Nephron (organoid): ENCODE measurements at regions not wholly inside any gene's neighbourhood (a gene's known extent, or its start where the extent isn't known, plus 50 kb on each side); places are given as distances from the start of the nearest gene placed in this dataset.

ENCODE experiments used
- H3K27ac Mint-ChIP-seq, 3 experiments: 2 replicates each; pipeline ENCODE4 v1.8.0; 2020; ENCODE audit warnings: mixed read lengths in 3 of 3, mild to moderate bottlenecking in 2 of 3, moderate library complexity in 1 of 3
- H3K27me3 Mint-ChIP-seq: 2 replicates; pipeline ENCODE4 v1.8.0; 2021; ENCODE audit warnings: low read depth, mild to moderate bottlenecking, moderate library complexity, mixed read lengths
- H3K36me3 Mint-ChIP-seq: 2 replicates; pipeline ENCODE4 v1.8.0; 2020; ENCODE audit warnings: low read depth, mixed read lengths
- H3K4me1 Mint-ChIP-seq: 2 replicates; pipeline ENCODE4 v1.8.0; 2020; ENCODE audit warnings: mixed read lengths
- H3K4me3 Mint-ChIP-seq, 3 experiments: 2 replicates each; pipeline ENCODE4 v1.8.0; 2020; ENCODE audit warnings: mild to moderate bottlenecking in 3 of 3, mixed read lengths in 3 of 3, moderate library complexity in 2 of 3
- H3K9me3 Mint-ChIP-seq: 2 replicates; pipeline ENCODE4 v1.8.0; 2020; ENCODE audit warnings: mixed read lengths
- TF ChIP-seq, protein P1 (sequence below), 3 experiments: fragments of 200-600 bp; sonication (generic); IDR thresholded peaks; one replicate each; pipeline ENCODE4 v1.5.0; 2021; ENCODE audit warnings: antibody characterized with exemption in 3 of 3; ENCODE audit not compliant: unreplicated experiment in 3 of 3

DNA sequence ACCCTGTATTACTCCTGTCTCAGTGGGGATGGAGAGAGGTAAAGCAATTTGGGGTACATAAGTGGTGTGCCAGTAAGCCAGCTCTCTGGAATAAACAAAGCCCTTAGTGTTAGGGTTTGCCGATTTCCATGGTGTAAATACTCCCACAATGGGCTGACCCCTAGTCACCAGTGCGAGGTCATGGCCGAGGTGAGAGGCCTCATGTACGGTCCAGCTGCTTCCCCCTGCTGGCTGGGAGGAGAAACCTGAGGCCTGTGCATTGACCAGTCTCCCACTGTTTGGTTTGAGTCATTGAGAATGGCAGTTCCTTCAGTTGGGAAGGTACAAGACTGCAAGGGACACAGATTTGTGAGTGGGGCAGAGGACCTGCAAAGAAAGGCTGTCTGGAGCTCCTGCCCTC lies 382.0 kb downstream of the CDH26 start:
- no peaks in the 10 kb centered on the region for H3K4me1 Mint-ChIP-seq
- H3K4me3 Mint-ChIP-seq: no peak overlapping the region
- peaks cover 7% of the 10 kb centered on the region for H3K27me3 Mint-ChIP-seq
- TF ChIP-seq, protein P1, sequence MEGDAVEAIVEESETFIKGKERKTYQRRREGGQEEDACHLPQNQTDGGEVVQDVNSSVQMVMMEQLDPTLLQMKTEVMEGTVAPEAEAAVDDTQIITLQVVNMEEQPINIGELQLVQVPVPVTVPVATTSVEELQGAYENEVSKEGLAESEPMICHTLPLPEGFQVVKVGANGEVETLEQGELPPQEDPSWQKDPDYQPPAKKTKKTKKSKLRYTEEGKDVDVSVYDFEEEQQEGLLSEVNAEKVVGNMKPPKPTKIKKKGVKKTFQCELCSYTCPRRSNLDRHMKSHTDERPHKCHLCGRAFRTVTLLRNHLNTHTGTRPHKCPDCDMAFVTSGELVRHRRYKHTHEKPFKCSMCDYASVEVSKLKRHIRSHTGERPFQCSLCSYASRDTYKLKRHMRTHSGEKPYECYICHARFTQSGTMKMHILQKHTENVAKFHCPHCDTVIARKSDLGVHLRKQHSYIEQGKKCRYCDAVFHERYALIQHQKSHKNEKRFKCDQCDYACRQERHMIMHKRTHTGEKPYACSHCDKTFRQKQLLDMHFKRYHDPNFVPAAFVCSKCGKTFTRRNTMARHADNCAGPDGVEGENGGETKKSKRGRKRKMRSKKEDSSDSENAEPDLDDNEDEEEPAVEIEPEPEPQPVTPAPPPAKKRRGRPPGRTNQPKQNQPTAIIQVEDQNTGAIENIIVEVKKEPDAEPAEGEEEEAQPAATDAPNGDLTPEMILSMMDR (IDR thresholded peaks at IDR 0.05; ENCODE audit: unreplicated experiment in 3 of 3): no peak
- no peaks in the 10 kb centered on the region for H3K36me3 Mint-ChIP-seq
- H3K27ac Mint-ChIP-seq: no peak overlapping the region
- peaks cover 9% of the 10 kb centered on the region for H3K9me3 Mint-ChIP-seq

DNA sequence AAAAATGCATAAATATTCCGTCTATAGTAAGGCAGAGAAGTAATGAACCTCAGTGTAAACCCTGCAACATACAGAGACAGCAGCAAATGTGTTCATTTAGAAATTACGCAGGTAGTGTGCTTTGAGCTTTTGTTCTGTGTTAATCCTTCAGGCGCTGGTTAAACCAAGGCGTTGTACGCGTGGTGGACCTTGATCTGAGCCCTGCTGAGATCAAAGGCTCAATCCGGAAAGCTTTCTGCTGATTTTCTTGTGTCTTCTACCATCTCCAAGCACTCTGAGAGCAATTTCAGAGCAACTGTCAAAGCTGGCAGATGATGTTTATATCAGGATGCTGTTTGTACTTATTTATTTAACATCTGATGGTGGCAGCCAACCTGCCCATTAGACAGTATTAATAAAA lies 382.8 kb downstream of the CDH26 start:
- Mint-ChIP-seq H3K36me3 (no peaks in the 10 kb centered on the region), H3K27ac (no peak overlapping the region), H3K9me3 (peaks cover 9% of the 10 kb centered on the region), H3K27me3 (peaks cover 3% of the 10 kb centered on the region), H3K4me1 (no peaks in the 10 kb centered on the region), H3K4me3 (no peak overlapping the region)
- TF ChIP-seq, protein P1 (IDR thresholded peaks at IDR 0.05; ENCODE audit: unreplicated experiment in 3 of 3): no peak

DNA sequence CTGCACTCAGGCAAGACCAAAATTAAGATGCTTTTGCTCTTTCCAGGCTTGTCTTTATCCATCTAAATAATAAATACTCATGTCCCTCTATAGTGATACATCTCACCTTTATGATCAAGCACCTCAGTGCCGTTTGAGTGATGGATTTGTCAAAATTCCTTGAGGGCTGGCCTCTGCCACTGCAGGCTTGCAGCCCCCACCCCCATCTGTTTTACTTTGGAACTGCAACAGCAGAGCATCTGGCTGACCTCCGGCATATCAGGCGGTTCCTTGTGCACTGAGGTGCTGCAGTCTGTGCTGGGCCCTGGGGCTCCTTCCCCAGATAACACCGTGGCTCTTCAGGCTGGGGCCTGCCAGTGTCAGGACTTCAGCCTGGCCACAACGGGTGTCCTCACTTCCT lies 386.9 kb downstream of the CDH26 start:
- H3K36me3 Mint-ChIP-seq: no peaks in the 10 kb centered on the region
- TF ChIP-seq, protein P1 (IDR thresholded peaks at IDR 0.05; ENCODE audit: unreplicated experiment in 3 of 3): no peak
- H3K27ac Mint-ChIP-seq: no peak overlapping the region
- H3K9me3 Mint-ChIP-seq: no peaks in the 10 kb centered on the region
- H3K4me1 Mint-ChIP-seq: no peaks in the 10 kb centered on the region
- H3K27me3 Mint-ChIP-seq: peaks cover 14% of the 10 kb centered on the region
- H3K4me3 Mint-ChIP-seq: no peak overlapping the region

DNA sequence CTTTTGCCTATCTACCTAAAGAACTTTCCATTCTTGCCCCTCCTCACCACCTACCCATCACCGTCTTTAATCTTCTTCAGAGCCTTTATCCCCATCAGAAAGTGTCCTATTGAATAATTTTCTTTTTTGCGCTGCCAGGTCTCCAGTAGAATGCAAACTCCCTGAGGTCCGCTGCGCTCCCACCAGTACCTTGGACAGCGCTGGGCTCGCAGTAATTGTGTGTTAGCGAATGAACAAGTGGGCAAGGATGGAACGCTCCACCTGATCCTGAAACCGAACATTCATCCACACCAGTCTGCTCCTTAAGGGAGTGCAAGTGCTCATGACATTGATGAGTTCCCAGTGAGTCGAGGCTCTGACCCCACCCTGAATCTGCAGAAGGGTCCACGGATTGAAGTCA lies 391.2 kb downstream of the CDH26 start:
- Mint-ChIP-seq H3K4me1 (no peaks in the 10 kb centered on the region), H3K9me3 (no peaks in the 10 kb centered on the region), H3K4me3 (no peak overlapping the region), H3K36me3 (no peaks in the 10 kb centered on the region), H3K27me3 (peaks cover 14% of the 10 kb centered on the region), H3K27ac (no peak overlapping the region)
- TF ChIP-seq, protein P1 (IDR thresholded peaks at IDR 0.05; ENCODE audit: unreplicated experiment in 3 of 3): no peak

DNA sequence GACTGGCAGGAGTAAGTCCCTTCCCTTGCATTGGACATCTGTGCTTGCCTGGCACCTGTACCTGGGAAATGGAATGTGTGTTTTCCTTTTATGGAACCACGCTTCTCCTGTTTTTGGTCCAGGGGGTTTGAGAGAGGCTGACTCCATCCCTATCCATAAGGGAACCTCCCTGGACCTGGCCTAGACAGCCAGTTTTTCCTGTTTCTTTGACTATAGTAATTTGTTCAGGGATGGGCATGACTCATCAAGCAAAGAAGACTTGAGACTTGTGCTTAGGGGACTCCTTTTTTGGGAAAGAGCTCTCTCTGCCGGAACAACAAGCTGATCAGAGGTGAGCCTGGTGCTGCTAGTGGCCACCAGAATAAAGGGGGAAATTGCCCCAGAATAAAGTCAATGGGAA lies 393.8 kb downstream of the CDH26 start:
- Mint-ChIP-seq H3K4me1 (no peaks in the 10 kb centered on the region), H3K27me3 (peaks cover 7% of the 10 kb centered on the region)

DNA sequence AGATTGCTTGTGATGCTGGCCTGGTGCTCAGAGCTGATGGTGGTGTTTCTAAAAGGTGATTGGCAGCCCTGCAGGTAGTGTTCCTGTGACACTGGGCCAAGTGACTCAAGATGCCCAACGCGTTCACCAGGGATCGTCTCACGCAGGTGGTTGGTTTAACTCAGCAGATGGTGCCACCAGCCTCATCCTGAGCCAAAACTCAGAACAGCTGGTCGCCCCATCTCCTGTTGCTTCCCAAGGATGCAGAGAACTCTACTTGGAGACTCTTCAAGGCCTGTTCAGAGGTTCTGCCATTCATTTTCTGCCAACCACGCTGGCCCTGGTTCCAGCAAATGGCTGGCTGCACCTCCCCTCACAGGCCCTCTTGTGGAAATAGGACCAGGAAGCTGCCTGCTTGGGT lies 394.4 kb downstream of the CDH26 start:
- Mint-ChIP-seq H3K9me3 (no peaks in the 10 kb centered on the region), H3K27ac (no peak overlapping the region), H3K4me3 (no peak overlapping the region), H3K4me1 (no peaks in the 10 kb centered on the region), H3K36me3 (no peaks in the 10 kb centered on the region), H3K27me3 (peaks cover 4% of the 10 kb centered on the region)
- TF ChIP-seq, protein P1 (IDR thresholded peaks at IDR 0.05; ENCODE audit: unreplicated experiment in 3 of 3): no peak

More for the DNA sequence above, 393.8 kb downstream of the CDH26 start:
- no peak overlapping the region for H3K27ac Mint-ChIP-seq
- H3K36me3 Mint-ChIP-seq: no peaks in the 10 kb centered on the region
- H3K4me3 Mint-ChIP-seq: no peak overlapping the region
- no peaks in the 10 kb centered on the region for H3K9me3 Mint-ChIP-seq
- TF ChIP-seq, protein P1 (IDR thresholded peaks at IDR 0.05; ENCODE audit: unreplicated experiment in 3 of 3): no peak
